Midbrain (tissue), 1 donor: ENCODE measurements at regions not wholly inside any gene's neighbourhood (a gene's known extent, or its start where the extent isn't known, plus 50 kb on each side); places are given as distances from the start of the nearest gene placed in this dataset.
"Not testable (repeated sequence)": the region's sequence is repeated elsewhere in the genome, so short reads cannot be mapped to it uniquely, and the experiment has no call there.

ENCODE experiments used
- DNase-seq: peaks from one replicate; lab custom pipeline; 2025; lab: John Stamatoyannopoulos, UW

DNA sequence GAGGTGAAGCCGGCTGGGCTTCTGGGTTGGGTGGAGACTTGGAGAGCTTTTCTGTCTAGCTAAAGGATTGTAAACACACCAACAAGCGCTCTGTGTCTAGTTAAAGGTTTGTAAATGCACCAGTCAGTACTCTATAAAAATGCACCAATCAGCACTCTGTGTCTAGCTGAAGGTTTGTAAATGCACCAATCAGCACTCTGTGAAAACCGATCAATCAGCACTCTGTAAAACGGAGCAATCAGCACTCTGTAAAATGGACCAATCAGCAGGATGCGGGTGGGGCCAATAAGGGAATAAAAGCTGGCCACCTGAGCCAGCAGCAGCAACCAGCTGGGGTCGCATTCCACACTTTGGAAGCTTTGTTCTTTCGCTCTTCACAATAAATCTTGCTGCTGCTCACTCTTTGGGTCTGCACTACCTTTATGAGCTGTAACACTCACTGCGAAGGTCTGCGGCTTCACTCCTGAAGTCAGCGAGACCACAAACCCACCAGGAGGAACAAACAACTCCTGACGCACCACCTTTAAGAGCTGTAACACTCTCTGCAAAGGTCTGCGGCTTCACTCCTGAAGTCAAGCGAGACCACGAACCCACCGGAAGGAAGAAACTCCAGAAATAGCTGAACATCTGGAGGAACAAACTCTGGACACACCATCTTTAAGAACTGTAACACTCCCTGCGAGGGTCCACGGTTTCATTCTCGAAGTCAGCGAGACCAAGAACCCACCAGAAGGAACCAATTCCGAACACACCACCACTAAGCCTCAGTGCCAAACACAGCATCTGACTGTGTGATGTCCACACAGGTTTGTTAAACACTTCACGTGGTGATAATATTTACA, 378.2 kb upstream of the CCDC54 start:
- not testable (repeated sequence) for DNase-seq

DNA sequence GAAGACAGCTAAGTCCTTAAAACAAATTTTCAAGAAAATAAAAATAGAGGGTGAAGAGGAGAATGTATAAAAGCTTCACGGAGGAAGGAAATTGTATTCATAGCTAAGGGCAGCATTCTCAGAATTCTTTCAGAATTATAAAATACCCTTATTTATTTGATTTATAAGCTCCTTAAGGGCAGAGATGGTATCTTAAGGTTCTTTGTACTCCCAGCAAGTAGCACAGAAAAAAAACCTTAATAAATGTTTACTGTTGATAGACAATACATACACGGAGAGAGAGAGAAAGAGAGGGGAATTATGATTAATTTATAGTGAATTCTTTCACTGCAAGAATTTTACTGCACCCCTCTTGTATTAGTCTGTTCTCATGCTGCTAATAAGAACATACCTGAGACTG, 375.6 kb upstream of the CCDC54 start:
- no peak for DNase-seq

DNA sequence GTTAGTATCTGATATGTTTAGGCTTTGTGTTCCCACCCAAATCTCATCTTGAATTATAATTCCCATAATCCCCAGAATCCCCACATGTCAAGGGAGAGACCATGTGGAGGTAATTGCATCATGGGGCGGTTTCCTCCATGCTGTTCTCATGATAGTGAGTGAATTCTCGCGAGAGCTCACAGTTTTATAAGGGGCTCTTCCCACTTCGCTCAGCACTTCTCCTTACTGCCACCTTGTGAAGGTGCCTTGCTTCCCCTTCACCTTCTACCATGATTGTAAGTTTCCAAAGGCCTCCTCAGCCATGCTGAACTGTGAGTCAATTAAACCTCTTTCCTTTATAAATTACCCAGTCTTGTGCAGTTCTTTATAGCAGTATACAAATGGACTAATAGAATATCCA, 371.9 kb upstream of the CCDC54 start:
- not testable (repeated sequence) for DNase-seq

DNA sequence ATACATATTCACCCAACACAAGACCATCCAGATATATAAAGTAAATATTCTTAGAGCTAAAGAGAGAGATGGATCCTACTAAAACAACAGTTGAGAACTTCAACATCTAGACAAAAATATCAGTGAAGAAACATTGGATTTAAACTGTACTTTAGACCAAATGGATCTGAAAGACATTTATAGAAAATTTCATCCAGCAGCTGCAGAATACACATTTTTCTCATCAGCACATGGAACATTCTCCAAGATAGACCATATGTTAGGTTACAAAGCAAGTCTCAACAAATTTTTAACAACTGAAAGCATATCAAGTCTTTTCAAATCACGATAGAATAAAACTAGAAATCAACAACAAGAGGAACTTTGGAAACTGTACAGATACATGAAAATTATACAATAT, 369.0 kb upstream of the CCDC54 start:
- DNase-seq: no peak

DNA sequence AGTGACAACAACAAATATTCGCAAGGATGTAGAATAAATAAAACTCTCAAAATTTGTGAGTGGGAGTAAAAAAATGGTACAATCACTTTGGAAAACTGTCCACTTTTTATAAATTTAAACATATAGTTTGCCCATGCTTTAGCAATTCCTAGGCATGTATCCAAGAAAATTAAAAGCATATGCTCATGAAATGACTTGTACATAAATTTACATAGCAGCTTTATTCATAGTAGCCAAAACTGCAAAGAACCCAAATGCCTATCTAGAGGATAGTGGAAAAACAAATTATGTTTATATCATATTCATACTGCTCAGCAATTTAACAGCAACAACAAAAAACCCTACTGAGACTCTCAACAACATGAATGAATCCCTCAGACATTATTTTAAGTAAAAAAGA, 363.6 kb upstream of the CCDC54 start:
- no peak for DNase-seq

DNA sequence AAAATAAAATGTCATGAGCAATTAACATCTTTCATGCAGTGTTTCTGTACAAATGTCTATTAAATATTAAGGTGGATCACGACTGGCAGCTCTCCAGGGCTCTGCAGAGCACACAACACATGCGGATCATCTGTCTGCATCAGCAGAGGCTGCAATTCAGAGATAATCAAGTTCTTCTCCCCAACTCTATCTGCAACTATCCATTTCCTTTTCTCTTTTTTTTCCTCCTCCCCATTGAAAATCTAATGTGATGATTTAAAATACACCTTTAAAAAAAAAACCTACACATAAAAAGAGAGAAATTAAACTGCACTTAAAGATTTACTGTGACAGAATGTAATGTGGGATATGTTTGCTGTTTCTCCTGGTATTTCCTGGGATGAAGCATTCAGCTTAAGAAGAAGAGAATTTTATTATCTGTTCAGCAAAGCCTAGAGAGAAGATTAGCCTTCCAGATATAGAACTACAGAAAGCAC, 352.6 kb upstream of the CCDC54 start:
- DNase-seq: peak; percentile 28

DNA sequence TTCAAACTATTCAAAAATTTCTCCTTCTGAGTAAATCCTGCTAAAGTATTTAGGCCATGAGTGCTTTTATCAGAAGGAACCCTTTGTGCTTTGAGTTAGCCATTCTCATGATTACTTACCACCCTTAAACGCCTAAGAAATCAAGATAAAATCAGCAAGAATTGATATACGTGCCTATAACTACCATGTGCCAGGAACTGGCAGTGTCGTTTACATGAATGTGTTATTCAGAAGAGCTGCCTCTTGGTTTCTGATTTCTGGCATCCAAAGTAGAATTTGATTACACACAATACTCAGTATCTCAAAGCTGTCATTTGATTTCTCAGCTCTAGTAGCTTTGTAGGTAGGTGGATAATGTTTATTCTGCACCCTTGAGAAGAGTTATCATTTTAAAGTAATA, 351.3 kb upstream of the CCDC54 start:
- DNase-seq: peak; percentile 32

DNA sequence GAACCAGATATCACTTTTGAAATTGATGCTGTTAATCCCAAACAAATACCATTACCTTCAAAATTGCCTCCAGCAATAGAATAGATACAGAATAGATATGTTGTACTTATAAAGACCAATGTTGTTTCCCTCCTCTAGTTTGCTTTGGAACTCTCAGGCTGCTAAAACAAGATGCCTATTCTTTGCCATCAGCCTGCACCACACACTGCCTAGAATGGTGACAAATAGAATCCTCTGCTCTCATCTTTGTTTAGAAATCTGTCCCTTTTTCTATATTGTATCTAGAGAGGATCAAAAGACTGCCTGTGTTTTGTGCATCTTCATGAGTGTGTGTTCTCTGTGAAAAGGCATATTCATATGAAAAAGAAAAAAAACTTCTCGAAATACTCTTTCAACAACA, 349.2 kb upstream of the CCDC54 start:
- peak; percentile 43 for DNase-seq

DNA sequence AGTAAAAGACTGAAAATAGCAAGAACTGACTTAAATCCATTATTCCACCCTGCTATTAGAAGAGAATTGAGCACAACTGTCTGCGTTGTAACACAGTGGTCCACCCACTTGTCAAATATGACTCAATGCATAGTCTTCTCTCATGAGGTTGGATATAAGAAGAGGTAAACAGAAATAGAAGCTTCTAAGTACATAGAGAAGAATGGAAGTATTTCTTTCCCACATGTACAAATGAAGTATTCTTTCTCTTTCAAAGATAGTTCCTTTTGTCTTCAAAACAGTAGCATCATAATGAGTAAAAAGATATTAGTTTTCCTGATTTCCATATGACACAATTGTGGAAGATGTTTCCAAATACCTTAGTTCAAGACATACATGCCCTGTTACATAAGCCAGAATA, 348.6 kb upstream of the CCDC54 start:
- no peak for DNase-seq

DNA sequence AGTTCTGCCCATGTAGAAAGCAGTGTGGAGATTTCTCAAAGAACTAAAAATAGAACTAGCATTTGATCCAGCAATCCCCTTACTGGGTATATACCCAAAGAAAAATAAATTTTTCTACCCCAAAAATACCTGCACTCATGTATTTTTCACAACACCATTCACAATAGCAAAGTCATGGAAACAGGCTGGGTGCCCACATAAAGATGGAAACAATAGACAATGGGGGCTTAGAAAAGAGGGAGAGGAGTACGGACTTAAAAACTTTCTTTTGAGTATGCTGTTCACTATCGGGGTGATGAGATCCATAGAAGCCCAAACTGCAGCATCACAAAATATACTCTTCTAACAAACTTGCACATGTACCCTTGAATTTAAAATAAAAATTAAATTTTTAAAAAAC, 345.1 kb upstream of the CCDC54 start:
- peak; percentile 67 for DNase-seq

DNA sequence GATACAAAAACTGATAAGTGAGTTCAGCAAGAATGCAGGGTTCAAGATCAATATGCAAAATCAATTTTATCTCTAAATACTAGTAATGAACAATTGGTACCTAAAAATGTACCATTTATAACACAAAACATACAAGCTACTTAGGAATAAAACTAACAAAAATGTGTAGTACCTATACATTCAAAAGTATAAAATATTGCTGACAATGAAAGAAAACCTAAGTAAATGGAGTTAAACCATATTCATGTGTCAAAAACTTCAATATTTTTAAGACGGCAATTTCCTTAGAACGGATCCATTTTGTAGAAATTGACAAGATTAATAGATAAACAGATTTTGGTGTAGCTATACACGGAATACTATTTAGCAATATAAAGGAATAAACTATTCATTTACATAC, 343.1 kb upstream of the CCDC54 start:
- DNase-seq: no peak

DNA sequence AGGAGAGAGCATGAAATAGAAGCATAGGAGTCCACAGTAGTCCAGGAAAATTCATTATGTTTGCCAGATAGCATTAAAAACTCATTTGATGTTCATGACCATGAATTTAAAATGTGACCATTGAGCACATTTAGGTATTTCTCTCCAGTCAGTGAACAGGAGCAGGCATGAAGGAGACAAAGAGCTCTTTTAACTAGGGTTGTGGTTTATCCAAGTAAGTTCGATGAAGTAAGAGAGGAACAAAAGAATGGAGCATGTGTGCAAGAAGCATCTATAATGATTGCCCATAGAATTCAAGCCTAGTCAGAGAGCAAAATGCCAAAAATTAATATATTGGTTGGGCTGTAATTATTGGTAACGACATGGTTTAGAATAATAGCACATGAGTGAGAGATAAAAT, 342.1 kb upstream of the CCDC54 start:
- DNase-seq: no peak

DNA sequence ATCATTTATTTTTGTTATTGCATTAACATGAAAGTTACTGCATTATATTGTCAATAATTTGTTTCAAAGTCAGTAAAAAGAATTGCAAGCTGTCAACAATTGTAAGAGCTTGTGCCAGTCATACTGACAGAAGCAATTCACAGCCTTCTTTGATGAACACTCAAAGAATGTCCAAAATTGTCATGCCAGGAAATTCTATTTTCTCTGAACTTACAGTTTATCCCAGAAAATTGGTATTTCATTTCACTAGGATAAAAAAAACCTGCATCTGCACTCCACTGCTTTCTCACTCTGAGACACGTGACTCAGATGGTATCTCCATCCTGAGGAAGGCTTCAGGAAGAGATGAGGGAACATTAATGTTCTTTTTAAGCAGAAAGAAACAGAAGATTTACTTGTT, 332.6 kb upstream of the CCDC54 start:
- no peak for DNase-seq

DNA sequence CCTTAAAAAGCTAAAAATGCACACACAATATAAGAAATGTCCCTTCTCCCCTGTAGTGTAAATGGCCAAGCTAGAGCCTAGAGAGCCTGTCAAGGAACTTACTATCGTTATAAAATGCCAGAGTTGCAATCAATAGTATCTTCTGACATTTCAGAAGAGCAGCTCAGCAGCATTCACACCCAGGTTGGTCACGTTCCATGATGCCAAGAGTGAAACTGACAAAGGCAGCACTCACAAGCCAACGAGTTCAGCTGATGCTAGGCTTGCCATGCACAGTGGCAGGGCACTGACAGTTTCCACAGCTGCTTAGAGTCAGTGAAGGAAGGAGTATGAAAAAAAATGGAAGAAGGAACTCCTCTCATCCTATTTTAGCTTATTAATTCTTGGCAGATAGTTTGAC, 331.4 kb upstream of the CCDC54 start:
- DNase-seq: peak; percentile 73

DNA sequence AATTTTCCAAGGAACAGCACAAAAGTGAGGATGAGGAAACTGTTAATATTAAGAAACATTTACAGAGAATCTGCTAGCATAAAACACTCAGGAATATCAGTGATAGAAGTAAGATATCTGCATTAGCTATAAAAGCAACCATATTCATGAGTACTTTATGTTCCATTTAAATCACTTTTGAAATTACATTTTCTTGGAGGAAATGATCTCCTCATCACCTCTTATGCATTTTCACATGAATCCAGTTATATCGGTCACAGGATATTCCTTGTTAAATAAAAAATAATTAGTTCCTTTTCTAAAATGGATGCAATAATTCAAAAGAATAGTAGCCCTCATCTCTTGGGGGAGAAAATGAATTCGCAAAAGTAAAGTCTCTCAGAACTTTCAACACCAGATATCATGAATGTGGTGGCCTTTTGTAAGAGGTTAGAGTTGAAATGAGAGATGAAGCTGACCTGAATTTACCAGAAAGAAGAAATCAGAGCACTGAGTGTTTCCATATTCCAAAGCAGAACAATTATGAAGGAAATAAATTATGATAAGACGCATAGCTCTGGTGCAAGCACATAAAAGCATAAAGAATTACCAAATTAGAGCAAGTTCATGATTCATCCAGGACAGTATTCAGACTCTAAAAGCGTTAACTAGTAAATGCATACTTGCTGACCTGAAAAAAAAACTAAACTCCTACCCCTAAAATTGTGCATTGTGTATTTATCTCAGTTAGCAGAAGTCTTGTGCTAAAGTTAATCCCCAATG, 321.9 kb upstream of the CCDC54 start:
- no peak for DNase-seq

DNA sequence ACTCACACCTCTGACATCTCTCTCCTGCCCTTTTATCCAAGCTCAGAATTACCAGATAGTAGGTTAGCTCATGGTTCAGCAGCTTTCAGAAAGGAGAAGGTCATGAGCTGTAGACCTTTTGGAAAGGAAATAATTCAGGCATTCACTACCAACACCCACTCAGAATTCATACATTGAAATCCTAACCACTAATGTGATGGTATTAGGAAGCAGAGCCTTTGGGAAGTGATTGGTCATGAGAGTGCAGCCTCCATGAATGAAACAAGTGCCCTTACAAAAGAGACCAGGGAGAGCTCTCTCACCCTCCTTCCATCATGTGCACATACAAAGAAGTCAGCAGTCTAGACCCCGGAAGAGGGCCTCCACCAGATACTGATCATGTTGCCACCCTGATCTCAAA, 315.8 kb upstream of the CCDC54 start:
- DNase-seq: no peak

DNA sequence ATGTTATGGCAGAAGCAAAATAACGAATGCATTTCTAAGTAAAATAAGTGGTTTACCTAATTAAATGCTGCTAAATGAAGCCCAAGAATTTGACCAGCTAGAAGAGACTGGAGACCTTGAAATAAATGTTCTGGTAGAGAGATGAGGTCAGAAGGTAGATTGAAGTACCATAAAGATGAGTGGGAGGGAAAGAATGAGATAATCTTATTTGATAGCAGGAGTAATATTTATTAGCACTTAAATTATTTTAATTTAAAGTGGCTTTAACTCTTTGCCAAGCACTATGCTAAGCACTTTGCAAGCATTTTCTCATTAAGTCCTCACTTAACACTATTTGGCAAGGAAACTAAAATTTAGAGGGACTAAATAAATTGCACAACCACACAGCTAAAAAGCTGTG, 314.9 kb upstream of the CCDC54 start:
- DNase-seq: no peak

DNA sequence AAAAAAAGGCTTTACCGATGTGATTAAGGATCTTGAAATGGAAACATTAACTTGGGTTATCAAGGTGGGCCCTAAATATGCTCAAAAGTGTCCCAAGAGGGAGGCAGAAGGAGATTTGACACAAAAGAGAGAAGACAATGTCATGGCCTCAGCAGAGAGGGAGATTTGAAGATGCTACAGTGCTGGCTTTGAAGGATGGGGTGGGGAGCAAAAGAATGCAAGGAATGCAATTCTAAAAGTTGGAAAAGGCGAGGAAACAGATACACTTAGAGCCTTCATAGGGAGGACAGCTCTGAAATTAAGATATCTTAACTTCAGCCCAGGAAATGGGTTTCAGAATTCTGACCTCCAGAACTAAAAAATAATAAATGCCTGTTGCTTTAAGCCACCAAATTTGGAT, 314.5 kb upstream of the CCDC54 start:
- no peak for DNase-seq

DNA sequence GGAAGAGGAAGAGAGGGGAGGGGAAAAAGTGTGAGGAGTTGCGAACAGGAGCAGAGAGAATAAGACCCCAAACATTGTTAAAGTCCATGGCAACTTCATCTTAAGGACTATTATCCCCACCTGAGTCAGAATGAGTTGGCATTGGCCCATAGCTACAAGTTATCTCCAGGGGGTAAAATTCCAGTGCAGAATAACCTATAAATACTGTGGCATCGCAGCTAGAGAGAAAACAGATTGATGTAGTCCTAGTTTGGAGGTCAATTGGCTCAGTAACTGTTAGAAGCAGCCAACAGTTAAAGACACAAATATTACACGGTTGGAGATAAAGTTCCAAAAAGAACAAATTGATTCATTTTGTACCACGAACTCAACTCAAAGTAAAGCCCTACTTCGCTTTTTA, 313.9 kb upstream of the CCDC54 start:
- DNase-seq: no peak

DNA sequence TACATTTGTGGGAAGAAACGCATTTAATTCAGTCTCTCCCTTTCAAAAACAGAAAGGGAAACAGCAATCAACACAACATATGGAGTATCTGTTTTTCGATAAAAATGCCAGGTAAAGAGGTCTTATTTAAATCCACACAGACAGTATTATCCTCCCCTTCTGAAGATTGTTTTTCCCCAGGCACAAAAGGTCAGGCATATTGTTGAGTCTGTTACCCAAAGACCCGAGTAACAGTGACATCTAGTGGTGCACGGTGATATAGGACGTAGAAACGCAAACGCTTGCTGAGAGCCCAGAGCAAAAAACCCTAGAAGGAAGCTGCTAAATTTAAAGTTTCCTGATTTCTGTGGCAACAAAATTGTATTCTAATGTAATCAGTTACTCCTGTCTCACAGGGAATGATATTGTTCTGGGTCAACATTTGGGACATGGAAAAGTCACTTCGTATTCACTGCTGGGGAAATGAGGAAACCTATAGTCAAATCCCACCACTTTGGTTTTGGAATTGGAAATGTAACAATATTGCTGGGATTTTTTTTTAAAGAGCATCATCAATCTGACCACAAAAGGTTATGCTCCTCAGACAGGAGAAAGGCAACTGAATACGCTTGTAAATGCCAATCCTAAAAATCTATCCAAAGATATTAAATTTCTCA, 312.7 kb upstream of the CCDC54 start:
- DNase-seq: peak; percentile 92

DNA sequence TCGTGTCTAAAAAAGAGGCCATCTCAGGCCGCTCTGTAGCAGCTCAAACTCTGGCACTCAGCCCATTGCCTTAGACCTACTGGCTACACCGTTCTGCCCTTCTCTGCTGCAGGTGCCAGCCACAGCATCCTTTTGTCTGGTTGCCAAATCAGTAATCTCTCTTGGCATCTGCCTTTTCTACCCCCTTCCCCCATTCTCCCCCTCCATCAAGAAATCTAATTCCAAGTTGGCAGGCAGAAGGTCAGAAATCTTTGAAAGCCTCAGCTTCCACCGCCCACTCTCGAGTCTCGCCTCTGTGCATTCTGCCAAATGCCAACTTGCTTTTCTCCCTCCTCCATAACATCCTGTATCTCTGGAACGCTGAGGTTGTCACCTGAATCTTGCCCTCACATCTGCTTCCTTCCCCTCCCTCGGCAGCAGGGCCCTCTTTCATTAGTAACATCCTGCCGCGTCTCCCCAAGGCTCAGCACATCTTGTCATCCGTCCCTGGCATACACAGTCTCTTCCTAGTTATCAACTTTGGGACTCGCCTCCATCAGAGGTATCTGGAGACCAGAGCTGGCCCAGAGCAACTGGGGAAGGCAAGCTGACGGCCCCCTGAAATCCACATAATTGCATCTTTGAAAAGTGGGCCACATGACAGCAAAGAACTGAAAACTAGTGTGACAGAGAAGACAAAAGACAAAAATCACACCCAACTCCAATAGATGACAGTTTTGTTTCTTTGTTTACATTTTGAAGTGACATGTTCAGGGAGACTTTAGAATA, 312.0 kb upstream of the CCDC54 start:
- peak; percentile 29 for DNase-seq

DNA sequence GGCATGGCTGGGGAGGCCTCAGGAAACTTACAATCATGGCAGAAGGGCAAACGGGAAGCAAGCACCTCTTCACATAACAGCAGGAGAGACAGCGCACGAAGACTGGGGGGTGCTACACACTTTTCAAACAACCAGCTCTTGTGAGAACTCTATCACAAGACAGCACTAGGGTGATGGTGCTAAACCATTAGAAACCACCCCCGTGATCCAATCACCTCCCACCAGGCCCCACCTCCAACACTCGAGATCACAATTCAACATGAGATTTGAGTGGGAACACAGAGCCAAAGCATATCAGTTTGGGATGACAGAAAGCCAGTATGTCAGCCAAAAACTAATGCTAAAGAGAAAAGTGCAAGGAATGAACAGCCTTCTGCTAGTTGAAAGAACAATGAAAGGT, 309.8 kb upstream of the CCDC54 start:
- no peak for DNase-seq
